Stimulated activated memory B cell treated with anti-CD40 and anti-IgM and Interleukin-4, amounts not matched to agents 10 μg/mL and 1 μg/mL and 100 μg/mL, for 72 hours (primary cell): ENCODE measurements at regions not wholly inside any gene's neighbourhood (a gene's known extent, or its start where the extent isn't known, plus 50 kb on each side); places are given as distances from the start of the nearest gene placed in this dataset.
A peak's percentile ranks its signal among the peaks of the same experiment; 100 is the strongest.
"Not testable (repeated sequence)": the region's sequence is repeated elsewhere in the genome, so short reads cannot be mapped to it uniquely, and the experiment has no call there.

ENCODE experiments used
- ATAC-seq: fragments of 150-1000 bp; cut with Tn5 transposase; 2 replicates; pipeline ENCODE4 v1.10.0; 2021
- H3K27ac Mint-ChIP-seq: one replicate; pipeline ENCODE4 v1.8.0; 2022; ENCODE audit warnings: mild to moderate bottlenecking, mixed read lengths
- H3K27me3 Mint-ChIP-seq: one replicate; pipeline ENCODE4 v1.8.0; 2022; ENCODE audit warnings: mixed read lengths
- H3K36me3 Mint-ChIP-seq: one replicate; pipeline ENCODE4 v1.8.0; 2022; ENCODE audit warnings: mixed read lengths
- H3K4me1 Mint-ChIP-seq: one replicate; pipeline ENCODE4 v1.8.0; 2022; ENCODE audit warnings: mixed read lengths
- H3K4me3 Mint-ChIP-seq: one replicate; pipeline ENCODE4 v1.8.0; 2022; ENCODE audit warnings: mild to moderate bottlenecking, moderate library complexity, mixed read lengths
- H3K9me3 Mint-ChIP-seq: one replicate; pipeline ENCODE4 v1.8.0; 2022; ENCODE audit warnings: mixed read lengths

DNA sequence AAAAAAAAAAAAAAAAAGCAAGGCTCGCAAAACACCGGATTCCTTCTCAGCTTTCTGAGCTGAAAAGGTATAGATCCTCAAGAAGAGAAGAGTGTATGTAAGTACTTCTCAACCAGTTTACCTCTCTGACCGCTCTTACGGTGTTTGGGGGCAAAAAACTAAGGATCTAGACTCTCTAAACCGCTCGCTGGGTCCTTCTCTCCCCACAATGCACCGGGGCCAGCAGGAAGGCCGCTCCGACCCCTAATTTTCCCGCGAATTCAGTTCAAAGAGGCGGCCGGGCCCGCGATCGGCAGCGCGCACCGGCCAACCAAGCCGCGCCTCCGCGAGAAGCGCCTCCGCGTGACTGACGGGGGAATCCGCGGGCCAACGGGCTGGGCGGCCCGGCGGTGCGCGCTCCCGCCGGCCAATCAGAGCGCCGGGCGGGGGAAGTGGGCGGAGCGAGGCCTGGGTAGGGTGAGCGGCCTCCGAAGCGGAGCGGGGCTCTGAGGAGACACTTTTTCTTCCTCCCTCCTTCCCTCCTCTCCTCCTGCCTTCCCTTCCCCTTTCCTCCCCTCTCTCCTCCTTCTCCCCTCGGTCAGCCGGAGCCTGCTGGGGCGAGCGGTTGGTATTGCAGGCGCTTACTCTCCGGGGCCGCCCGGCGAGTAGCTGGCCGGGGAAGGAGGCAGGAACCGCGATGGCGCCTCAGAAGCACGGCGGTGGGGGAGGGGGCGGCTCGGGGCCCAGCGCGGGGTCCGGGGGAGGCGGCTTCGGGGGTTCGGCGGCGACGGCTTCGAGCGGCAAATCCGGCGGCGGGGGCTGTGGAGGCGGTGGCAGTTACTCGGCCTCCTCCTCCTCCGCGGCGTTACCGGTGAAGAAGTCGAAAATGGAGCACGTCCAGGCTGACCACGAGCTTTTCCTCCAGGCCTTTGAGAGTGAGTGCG, 93.0 kb downstream of the CRLF3 start:
- Mint-ChIP-seq H3K4me1 (peaks cover 37% of the 10 kb centered on the region), H3K36me3 (peaks cover 13% of the 10 kb centered on the region), H3K27ac (peak overlapping the region; percentile 99), H3K4me3 (peak overlapping the region; percentile 98)
- H3K27me3 Mint-ChIP-seq, H3K9me3 Mint-ChIP-seq: not testable (repeated sequence)
- ATAC-seq, result peak; percentile 96

DNA sequence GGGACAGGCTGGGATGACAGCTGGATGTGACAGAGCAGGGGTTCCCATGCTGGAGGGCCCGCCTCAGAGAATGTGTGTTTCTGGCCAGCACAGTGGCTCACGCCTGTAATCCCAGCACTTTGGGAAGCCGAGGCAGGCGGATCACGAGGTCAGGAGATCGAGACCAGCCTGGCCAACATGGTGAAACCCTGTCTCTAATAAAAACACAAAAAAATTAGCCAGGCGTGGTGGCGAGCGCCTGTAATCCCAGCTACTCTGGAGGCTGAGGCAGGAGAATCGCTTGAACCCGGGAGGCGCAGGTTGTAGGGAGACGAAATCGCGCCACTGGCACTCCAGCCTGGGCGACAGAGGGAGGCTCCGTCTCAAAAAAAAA, 93.7 kb downstream of the CRLF3 start:
- H3K9me3 Mint-ChIP-seq, H3K36me3 Mint-ChIP-seq, ATAC-seq, H3K27me3 Mint-ChIP-seq: not testable (repeated sequence)
- Mint-ChIP-seq H3K4me1 (peaks cover 36% of the 10 kb centered on the region), H3K27ac (peak overlapping the region; percentile 99), H3K4me3 (peak overlapping the region; percentile 98)

DNA sequence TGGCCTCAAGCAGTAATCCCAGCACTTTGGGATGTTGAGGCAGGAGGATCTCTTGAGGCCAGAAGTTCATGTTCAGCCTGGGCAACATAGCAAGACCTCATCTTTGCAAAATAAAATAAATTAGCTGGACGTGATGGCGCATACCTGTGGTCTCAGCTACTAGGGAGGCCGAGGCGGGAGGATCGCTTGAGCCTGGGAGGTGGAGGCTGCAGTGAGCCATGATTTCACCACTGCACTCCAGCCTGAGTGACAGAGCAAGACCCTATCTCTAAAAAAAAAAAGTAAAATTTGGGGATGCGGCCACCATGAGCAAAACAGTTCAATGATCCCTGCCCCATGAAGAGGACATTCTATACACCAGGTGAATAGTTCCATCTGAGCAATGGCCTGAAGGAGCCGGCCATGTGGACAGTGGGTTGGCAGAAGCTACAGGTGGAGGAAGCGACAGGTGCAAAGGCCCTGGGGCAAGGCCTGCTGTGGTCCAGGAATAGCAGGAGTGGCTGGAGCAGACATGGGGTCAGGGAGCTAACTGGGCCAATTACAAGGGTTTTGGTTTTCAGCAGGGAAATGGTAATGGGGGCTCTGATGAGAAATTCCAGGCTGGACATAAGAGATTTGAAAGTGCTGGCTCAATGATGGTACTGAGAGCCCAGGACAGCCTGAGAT, 94.2 kb downstream of the CRLF3 start:
- H3K27me3 Mint-ChIP-seq, ATAC-seq, H3K9me3 Mint-ChIP-seq, H3K36me3 Mint-ChIP-seq: not testable (repeated sequence)
- peaks cover 31% of the 10 kb centered on the region for H3K4me1 Mint-ChIP-seq
- peak overlapping the region; percentile 98 for H3K4me3 Mint-ChIP-seq
- peak overlapping the region; percentile 99 for H3K27ac Mint-ChIP-seq

DNA sequence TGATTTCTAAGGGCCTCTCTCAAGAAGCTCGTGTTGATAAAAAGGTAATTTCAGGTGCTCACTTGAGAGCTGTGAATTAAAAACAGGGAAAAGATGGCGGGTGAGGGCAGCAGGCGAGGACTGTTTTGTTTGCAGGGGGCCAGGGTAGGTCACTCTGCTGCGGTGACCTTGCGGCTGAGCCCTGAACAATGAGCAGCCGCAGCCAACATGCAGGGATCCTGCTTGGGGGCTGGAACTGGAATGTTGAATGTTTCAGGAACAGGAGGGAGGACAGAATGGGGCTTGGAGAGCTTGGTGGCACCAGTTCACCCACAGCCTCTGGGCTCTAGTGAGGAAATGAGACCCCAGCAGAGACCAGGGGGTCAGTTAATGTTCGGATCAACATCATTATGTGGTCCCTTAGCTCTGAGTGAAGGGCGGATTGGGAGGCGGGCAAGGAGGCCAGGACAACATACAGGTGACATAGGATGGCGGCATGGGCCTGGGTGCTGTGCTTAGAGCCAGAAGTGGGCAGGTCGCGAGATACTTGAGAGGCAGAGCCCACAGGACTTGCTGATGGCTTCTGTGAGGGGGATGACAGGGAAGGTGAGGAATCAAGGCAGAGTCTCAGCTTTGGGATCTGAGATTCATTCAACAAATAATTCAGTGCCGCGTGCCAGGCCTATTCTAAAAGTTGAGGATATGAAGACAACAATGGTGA, 94.9 kb downstream of the CRLF3 start:
- not testable (repeated sequence) for H3K36me3 Mint-ChIP-seq, ATAC-seq, H3K9me3 Mint-ChIP-seq, H3K27me3 Mint-ChIP-seq
- Mint-ChIP-seq H3K27ac (peak overlapping the region; percentile 99), H3K4me3 (peak overlapping the region; percentile 30), H3K4me1 (peaks cover 29% of the 10 kb centered on the region)

DNA sequence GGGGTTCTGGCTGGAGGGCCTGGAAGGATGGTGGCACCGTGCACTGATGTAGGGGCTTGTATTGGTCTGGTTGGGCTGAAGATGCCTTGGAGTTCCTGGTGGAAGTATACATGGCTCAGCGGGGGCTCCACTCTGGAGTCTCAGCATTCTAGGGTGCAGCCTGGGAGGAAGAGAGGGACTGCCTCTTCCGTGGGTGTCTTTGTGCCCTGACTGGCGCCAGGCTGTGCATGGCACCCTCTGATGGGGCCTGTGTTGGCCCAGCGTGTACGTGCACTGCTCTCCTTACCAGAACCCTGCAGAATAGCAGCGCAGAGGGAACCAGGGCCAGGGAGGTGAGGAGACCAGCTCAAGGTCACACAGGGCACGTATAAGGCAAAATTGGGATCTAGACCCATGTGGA, 97.0 kb downstream of the CRLF3 start:
- not testable (repeated sequence) for H3K9me3 Mint-ChIP-seq, ATAC-seq

DNA sequence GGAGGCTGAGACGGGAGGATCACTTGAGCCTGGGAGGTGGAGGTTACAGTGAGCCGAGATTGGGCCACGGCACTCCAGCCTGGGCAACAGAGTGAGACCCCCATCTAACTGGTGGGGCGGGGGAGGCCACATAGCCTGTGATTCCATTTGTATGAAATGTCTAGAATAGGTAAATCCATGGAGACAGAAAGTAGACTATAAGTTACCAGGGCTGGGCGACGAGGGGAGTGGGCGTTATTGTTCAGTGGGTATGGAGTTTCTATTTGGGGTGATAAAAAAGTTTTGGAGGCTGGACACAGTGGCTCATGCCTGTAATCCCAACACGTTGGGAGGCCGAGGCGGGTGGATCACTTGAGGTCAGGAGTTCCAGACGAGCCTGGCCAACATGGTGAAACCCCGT, 97.8 kb downstream of the CRLF3 start:
- H3K4me1 Mint-ChIP-seq, result peaks cover 21% of the 10 kb centered on the region
- H3K27ac Mint-ChIP-seq, H3K9me3 Mint-ChIP-seq, H3K4me3 Mint-ChIP-seq, H3K36me3 Mint-ChIP-seq, ATAC-seq, H3K27me3 Mint-ChIP-seq: not testable (repeated sequence)

More for the DNA sequence above, 97.0 kb downstream of the CRLF3 start:
- not testable (repeated sequence) for H3K27ac Mint-ChIP-seq, H3K27me3 Mint-ChIP-seq, H3K4me3 Mint-ChIP-seq, H3K36me3 Mint-ChIP-seq
- H3K4me1 Mint-ChIP-seq, result peaks cover 21% of the 10 kb centered on the region

DNA sequence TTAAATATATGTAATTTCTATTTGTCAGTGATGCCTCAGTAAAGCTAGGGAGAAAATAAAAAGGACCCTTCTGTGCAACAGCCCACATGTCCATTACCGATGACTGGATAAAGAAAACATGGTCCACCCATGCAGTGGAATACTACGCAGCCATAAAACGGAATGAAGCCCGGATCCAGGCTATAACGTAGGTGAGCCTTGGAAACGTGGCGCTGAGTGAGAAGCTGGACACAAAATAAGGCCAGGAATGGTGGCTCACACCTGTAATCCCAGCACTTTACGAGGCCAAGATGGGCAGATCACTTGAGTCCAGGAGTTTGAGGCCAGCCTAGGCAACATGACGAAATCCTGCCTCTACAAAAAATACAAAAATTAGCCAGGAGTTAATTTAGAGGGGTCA, 98.2 kb downstream of the CRLF3 start:
- not testable (repeated sequence) for H3K27me3 Mint-ChIP-seq, ATAC-seq, H3K9me3 Mint-ChIP-seq, H3K27ac Mint-ChIP-seq, H3K36me3 Mint-ChIP-seq, H3K4me3 Mint-ChIP-seq
- H3K4me1 Mint-ChIP-seq, result peaks cover 21% of the 10 kb centered on the region

DNA sequence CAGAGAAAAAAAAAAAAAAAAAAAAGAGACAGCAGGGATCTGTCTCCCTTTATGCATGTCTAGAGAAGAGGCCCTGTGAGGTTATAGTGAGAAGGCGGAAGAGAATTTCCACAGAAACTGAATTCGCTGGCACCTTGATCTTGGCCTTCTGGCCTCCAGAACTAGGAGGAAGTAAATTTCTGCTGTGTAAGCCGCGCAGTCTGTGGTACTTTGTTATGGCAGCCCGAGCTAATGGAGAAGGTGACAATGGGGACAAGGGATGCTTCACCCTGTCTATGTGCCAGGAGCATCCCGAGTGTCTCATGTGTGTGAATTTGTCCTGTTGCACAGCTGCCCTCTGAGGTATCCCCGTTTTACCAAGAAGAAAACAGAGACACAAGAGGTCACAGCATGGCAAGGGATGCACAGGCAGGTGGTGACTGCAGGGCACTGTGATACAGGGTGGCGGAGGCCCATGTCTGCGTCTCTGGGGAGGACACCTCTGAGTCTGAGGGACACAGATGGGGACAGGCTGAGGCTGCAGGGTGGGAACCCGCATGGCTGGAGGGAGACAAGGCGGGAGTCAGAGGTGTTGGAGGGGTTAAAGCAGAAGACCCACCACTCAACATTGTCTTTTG, 100.3 kb downstream of the CRLF3 start:
- not testable (repeated sequence) for H3K27me3 Mint-ChIP-seq, H3K4me3 Mint-ChIP-seq, H3K36me3 Mint-ChIP-seq, ATAC-seq, H3K9me3 Mint-ChIP-seq, H3K27ac Mint-ChIP-seq
- H3K4me1 Mint-ChIP-seq, result peaks cover 14% of the 10 kb centered on the region

DNA sequence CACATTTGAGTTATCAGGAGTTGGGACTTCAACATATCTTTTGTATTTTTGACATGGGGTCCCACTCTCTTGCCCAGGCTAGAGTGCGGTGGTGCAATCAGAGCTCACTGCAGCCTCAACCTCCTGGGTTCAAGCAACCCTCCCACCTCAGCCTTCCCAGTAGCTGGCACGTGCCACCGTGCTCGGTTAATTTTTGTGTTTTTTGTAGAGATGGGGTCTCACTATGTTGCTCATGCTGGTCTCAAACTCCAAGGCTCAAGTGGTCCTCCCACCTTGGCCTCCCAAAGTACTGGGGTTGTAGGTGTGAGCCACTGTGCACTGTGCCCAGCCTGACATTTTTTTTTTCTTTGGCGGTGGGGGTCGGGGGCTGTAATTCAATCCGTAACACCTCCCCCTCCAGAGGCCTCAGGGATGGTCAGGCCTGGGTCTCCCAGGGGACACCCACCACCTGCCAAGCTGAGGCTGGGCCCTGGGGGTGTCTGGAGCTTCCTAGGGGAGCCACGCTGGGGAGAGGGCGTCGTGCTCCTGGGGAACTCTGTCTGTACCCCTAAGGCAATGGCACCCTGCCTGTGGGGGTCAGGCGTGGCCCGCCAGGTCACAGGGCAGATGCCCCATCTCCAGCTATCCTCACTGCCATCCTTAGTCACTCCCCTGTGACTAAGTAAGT, 102.2 kb downstream of the CRLF3 start:
- not testable (repeated sequence) for H3K27me3 Mint-ChIP-seq, H3K4me3 Mint-ChIP-seq, H3K27ac Mint-ChIP-seq, H3K4me1 Mint-ChIP-seq, H3K36me3 Mint-ChIP-seq, H3K9me3 Mint-ChIP-seq
- ATAC-seq, result peak; percentile 34

DNA sequence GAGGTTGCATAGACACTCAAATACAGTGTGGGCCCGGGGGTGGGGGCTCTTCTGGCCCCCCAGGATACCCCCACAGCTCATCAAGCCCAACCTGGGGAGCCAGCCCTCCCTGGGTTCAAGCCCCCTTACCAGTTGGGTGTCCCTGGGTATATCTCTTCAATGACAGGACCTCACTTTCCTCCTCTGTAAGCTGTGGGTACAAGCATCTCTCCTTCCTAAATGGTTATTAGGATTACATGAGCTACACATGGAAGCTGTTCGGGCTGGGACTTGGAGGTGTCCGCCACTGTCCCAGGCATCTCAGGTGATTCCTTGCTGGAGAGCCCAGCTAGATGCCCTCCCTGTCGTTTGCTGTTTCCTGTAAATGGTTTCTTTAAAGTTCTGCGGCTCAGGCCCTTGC, 103.5 kb downstream of the CRLF3 start:
- not testable (repeated sequence) for ATAC-seq, H3K27me3 Mint-ChIP-seq, H3K36me3 Mint-ChIP-seq, H3K9me3 Mint-ChIP-seq, H3K27ac Mint-ChIP-seq, H3K4me3 Mint-ChIP-seq
- H3K4me1 Mint-ChIP-seq, result peaks cover 12% of the 10 kb centered on the region

DNA sequence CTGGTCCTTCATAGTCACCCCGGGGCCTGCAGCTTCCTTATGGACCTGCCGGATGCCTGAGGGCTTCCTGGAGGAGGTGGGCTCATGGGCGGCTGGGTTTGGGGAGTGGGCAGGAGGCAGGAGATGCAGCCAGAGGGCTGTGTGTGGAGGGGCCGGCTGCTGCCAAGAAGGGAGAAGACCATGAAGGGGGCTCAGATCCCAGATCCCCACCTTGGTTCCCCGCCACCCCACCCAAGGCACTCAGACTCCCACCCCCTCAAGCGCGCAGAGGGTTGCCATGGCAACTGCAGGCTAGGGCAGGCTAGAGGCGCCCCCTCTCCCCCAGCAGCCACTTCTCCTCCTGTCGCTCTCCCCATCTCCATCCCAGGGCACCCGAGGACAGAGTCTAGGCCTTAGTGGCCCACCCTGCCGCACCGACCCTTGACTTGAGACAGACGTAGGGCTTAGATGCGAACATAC, 104.5 kb downstream of the CRLF3 start:
- no peaks in the 10 kb centered on the region for H3K27me3 Mint-ChIP-seq
- H3K36me3 Mint-ChIP-seq, result no peaks in the 10 kb centered on the region
- H3K27ac Mint-ChIP-seq, result no peak overlapping the region
- ATAC-seq, result no peak
- H3K4me1 Mint-ChIP-seq, result peaks cover 18% of the 10 kb centered on the region
- H3K9me3 Mint-ChIP-seq, result peaks cover 3% of the 10 kb centered on the region
- no peak overlapping the region for H3K4me3 Mint-ChIP-seq

DNA sequence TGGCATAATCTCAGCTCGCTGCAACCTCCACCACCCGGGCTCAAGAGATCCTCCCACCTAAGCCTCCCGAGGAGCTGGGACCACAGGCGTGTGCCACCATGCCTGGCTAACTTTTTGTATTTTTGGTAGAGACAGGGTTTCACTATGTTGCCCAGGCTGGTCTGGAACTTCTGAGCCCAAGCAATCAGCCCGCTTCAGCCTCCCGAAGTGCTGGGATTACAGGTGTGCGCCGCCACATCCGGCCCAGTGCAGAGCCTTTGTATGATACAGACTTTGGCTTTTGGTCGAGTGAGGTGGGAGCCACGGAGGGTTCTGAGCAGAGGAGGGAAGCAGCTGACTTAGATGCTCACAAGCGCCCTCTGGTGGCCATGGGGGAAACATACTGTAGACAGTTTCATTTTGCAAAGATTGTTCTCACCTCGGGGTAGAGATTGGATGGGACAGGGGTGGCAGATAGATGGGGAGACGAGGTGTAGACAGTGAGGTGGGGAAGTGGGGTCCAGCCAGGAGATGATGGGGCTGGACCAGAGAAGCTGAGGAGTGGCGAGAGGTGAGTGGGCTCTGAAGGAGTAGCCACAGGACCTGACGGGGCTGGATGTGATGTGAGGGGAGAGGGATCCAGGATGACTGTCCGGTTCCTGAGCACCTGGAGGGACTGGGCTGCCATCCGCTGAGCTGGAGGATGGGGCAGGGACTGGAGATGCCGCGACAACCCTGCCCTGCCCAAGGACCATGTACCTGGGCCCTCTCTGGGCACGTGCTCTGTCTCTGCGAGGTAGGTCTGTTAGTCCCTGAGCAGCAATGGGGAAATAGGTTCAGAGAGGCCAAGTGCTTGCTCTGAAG, 105.1 kb downstream of the CRLF3 start:
- H3K36me3 Mint-ChIP-seq, H3K27me3 Mint-ChIP-seq, H3K27ac Mint-ChIP-seq, H3K9me3 Mint-ChIP-seq: not testable (repeated sequence)
- peak overlapping the region; percentile 7 for H3K4me3 Mint-ChIP-seq
- ATAC-seq, result peak; percentile 34
- H3K4me1 Mint-ChIP-seq, result peaks cover 19% of the 10 kb centered on the region

DNA sequence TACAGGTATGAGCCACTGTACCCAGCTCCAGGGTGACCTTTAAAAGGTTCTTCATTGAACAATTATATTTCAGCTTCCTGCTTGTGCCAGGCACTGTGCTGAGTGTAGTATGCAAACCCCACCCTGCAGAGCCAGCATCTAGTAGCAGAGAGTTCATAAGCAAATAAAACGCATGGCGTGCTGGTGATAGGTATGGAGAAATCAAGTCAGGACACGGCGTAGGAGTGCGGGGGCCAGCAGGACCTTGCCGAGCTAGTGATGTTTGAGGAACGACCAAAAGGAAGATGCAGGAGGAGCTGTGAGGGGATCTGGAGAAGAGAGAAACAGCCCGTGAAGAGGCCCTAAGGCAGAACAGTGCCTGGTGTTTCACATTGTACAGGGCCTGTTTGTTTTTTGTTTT, 105.8 kb downstream of the CRLF3 start:
- not testable (repeated sequence) for H3K9me3 Mint-ChIP-seq, H3K36me3 Mint-ChIP-seq, H3K27ac Mint-ChIP-seq, ATAC-seq, H3K4me3 Mint-ChIP-seq, H3K27me3 Mint-ChIP-seq
- peaks cover 19% of the 10 kb centered on the region for H3K4me1 Mint-ChIP-seq

DNA sequence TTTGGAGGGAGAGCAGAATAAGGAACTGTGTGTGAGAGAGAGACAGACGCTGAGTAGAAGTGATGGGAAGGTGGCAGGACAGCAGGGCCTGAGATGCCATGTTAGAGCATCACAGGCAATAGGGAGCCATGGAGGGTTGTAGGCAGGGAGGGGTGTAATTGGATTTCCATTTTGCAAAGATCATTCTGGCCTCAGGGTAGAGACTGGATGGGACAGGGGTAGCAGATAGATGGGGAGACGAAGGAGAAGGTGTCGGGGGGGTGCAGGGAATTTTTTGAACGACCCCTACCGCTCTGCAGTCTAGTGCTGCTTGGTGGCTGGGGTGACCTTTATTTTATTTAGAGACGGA, 106.4 kb downstream of the CRLF3 start:
- H3K4me1 Mint-ChIP-seq, result peaks cover 19% of the 10 kb centered on the region
- not testable (repeated sequence) for H3K36me3 Mint-ChIP-seq, H3K4me3 Mint-ChIP-seq, H3K9me3 Mint-ChIP-seq, H3K27ac Mint-ChIP-seq, ATAC-seq, H3K27me3 Mint-ChIP-seq
